Epithelial cell of prostate (primary cell): ENCODE measurements at regions not wholly inside any gene's neighbourhood (a gene's known extent, or its start where the extent isn't known, plus 50 kb on each side); places are given as distances from the start of the nearest gene placed in this dataset.

Experiments used
- DNase-seq: peaks from one replicate; pipeline ENCODE4 v3.0.0-alpha.2; 2011; ENCODE audit warnings: low read depth, low spot score
- H3K27ac ChIP-seq: fragments of 450-650 bp; 2 replicates; pipeline ENCODE4 v1.5.1; 2017; ENCODE audit warnings: mild to moderate bottlenecking

GRCh38 chr15:85847031-85847430, 52.3 kb upstream of the KLHL25 start:
- no peak for DNase-seq

GRCh38 chr15:85849946-85850345, 55.2 kb upstream of the KLHL25 start:
- H3K27ac ChIP-seq, result no peak overlapping the region
- no peak for DNase-seq

More at GRCh38 chr15:85847031-85847430, 52.3 kb upstream of the KLHL25 start:
- H3K27ac ChIP-seq, result no peak overlapping the region

GRCh38 chr15:85852969-85853368, 58.2 kb upstream of the KLHL25 start:
- no peak for DNase-seq
- H3K27ac ChIP-seq, result no peak overlapping the region

- no peak overlapping the region for H3K27ac ChIP-seq
- no peak for DNase-seq
These were observed 59.8 kb upstream of the KLHL25 start for GRCh38 chr15:85854345-85855097.

GRCh38 chr15:85858586-85859375, 64.1 kb upstream of the KLHL25 start:
- no peak overlapping the region for H3K27ac ChIP-seq
- peak; percentile 10 for DNase-seq

- no peak for DNase-seq
- no peak overlapping the region for H3K27ac ChIP-seq
These were observed 64.9 kb upstream of the KLHL25 start for GRCh38 chr15:85859671-85860070.

- no peak for DNase-seq
- no peak overlapping the region for H3K27ac ChIP-seq
These were observed 65.9 kb upstream of the KLHL25 start for GRCh38 chr15:85860394-85861161.

- no peak overlapping the region for H3K27ac ChIP-seq
- DNase-seq, result no peak
These were observed 70.5 kb upstream of the KLHL25 start for GRCh38 chr15:85865070-85865684.

- no peak for DNase-seq
- H3K27ac ChIP-seq, result no peak overlapping the region
These were observed 72.5 kb upstream of the KLHL25 start for GRCh38 chr15:85867250-85867649.

GRCh38 chr15:85869124-85869523, 74.4 kb upstream of the KLHL25 start:
- no peak overlapping the region for H3K27ac ChIP-seq
- no peak for DNase-seq

GRCh38 chr15:85870216-85871014, 75.7 kb upstream of the KLHL25 start:
- H3K27ac ChIP-seq, result no peak overlapping the region
- no peak for DNase-seq

- no peak overlapping the region for H3K27ac ChIP-seq
- no peak for DNase-seq
These were observed 76.8 kb upstream of the KLHL25 start for GRCh38 chr15:85871545-85871944.

GRCh38 chr15:85872125-85872524, 77.4 kb upstream of the KLHL25 start:
- no peak overlapping the region for H3K27ac ChIP-seq

GRCh38 chr15:85874236-85874635, 79.5 kb upstream of the KLHL25 start:
- no peak overlapping the region for H3K27ac ChIP-seq
- DNase-seq, result no peak

More at GRCh38 chr15:85872125-85872524, 77.4 kb upstream of the KLHL25 start:
- DNase-seq, result no peak

- DNase-seq, result no peak
- H3K27ac ChIP-seq, result no peak overlapping the region
These were observed 81.0 kb upstream of the KLHL25 start for GRCh38 chr15:85875756-85876155.

GRCh38 chr15:85878828-85879225, 84.1 kb upstream of the KLHL25 start:
- no peak for DNase-seq

GRCh38 chr15:85879334-85880163, 84.8 kb upstream of the KLHL25 start:
- no peak overlapping the region for H3K27ac ChIP-seq

More at GRCh38 chr15:85878828-85879225, 84.1 kb upstream of the KLHL25 start:
- H3K27ac ChIP-seq, result no peak overlapping the region

GRCh38 chr15:85880501-85881190, 85.9 kb upstream of the KLHL25 start:
- no peak for DNase-seq
- H3K27ac ChIP-seq, result no peak overlapping the region

More at GRCh38 chr15:85879334-85880163, 84.8 kb upstream of the KLHL25 start:
- no peak for DNase-seq
